ENCODE measurements at regions not wholly inside any gene's neighbourhood (a gene's known extent, or its start where the extent isn't known, plus 50 kb on each side); places are given as distances from the start of the nearest gene placed in this dataset.

- H3K4me1 ChIP-seq = no peaks in the 10 kb centered on the region
- intact Hi-C loops (cut with DNase I; ENCODE audit: low total_unique reads) (no loop called here), in situ Hi-C loops (cut with MboI; ENCODE audit: low sequenced_read_pairs in 4 of 4) (no loop called here)
- H3K4me3 ChIP-seq = no peak overlapping the region
- no peaks in the 10 kb centered on the region for H3K9me3 ChIP-seq
- H3K27ac ChIP-seq = no peak overlapping the region
- no peaks in the 10 kb centered on the region for H3K27me3 ChIP-seq
- DNase-seq (no peak), ATAC-seq (no peak)
- TF ChIP-seq POLR2A (IDR thresholded peaks at IDR 0.05) (no peak), CTCF (IDR thresholded peaks at IDR 0.05 in 4 of 5, conservative IDR thresholded peaks at IDR 0.05 in 1 of 5) (no peak)
- H3K36me3 ChIP-seq = no peaks in the 10 kb centered on the region
Measured at GRCh38 chr5:7320701-7321301, 75.1 kb upstream of the ADCY2 start.

- ATAC-seq (peak in 1 of 2 donors; percentile 50), DNase-seq (no peak)
- no peaks in the 10 kb centered on the region for H3K27me3 ChIP-seq
- H3K4me1 ChIP-seq = no peaks in the 10 kb centered on the region
- H3K36me3 ChIP-seq = no peaks in the 10 kb centered on the region
- no peaks in the 10 kb centered on the region for H3K9me3 ChIP-seq
- in situ Hi-C loops (cut with MboI; ENCODE audit: low sequenced_read_pairs in 4 of 4) = no loop called here
- no peak overlapping the region for H3K4me3 ChIP-seq
- H3K27ac ChIP-seq = no peak overlapping the region
- intact Hi-C loops (cut with DNase I; ENCODE audit: low total_unique reads) = no loop called here
- TF ChIP-seq CTCF (IDR thresholded peaks at IDR 0.05 in 4 of 5, conservative IDR thresholded peaks at IDR 0.05 in 1 of 5) = no peak
- TF ChIP-seq POLR2A (IDR thresholded peaks at IDR 0.05) = no peak
Measured at GRCh38 chr5:7321724-7322123, 74.2 kb upstream of the ADCY2 start.

- no peak for ATAC-seq
- Histone ChIP-seq H3K4me3 (no peak overlapping the region), H3K9me3 (no peaks in the 10 kb centered on the region), H3K4me1 (no peaks in the 10 kb centered on the region), H3K36me3 (no peaks in the 10 kb centered on the region), H3K27me3 (no peaks in the 10 kb centered on the region), H3K27ac (no peak overlapping the region)
- in situ Hi-C loops (cut with MboI; ENCODE audit: low sequenced_read_pairs in 4 of 4) = no loop called here
- TF ChIP-seq CTCF (IDR thresholded peaks at IDR 0.05 in 4 of 5, conservative IDR thresholded peaks at IDR 0.05 in 1 of 5) (no peak), POLR2A (IDR thresholded peaks at IDR 0.05) (no peak)
- DNase-seq = no peak
- intact Hi-C loops (cut with DNase I; ENCODE audit: low total_unique reads) = no loop called here
Measured at GRCh38 chr5:7324919-7325318, 71.0 kb upstream of the ADCY2 start.

GRCh38 chr5:7325975-7326913, 69.7 kb upstream of the ADCY2 start:
- H3K4me3 ChIP-seq = no peak overlapping the region
- no peak overlapping the region for H3K27ac ChIP-seq
- intact Hi-C loops (cut with DNase I; ENCODE audit: low total_unique reads) (no loop called here), in situ Hi-C loops (cut with MboI; ENCODE audit: low sequenced_read_pairs in 4 of 4) (no loop called here)
- ATAC-seq = no peak
- H3K4me1 ChIP-seq = no peaks in the 10 kb centered on the region
- TF ChIP-seq POLR2A (IDR thresholded peaks at IDR 0.05) = no peak
- TF ChIP-seq CTCF (IDR thresholded peaks at IDR 0.05 in 4 of 5, conservative IDR thresholded peaks at IDR 0.05 in 1 of 5) = no peak
- H3K27me3 ChIP-seq = no peaks in the 10 kb centered on the region
- no peaks in the 10 kb centered on the region for H3K36me3 ChIP-seq
- DNase-seq = peak; percentile 6 to 39
- no peaks in the 10 kb centered on the region for H3K9me3 ChIP-seq

All from gastrocnemius medialis (tissue), 4 donors.